ENCODE measurements at regions not wholly inside any gene's neighbourhood (a gene's known extent, or its start where the extent isn't known, plus 50 kb on each side); places are given as distances from the start of the nearest gene placed in this dataset.

DNA sequence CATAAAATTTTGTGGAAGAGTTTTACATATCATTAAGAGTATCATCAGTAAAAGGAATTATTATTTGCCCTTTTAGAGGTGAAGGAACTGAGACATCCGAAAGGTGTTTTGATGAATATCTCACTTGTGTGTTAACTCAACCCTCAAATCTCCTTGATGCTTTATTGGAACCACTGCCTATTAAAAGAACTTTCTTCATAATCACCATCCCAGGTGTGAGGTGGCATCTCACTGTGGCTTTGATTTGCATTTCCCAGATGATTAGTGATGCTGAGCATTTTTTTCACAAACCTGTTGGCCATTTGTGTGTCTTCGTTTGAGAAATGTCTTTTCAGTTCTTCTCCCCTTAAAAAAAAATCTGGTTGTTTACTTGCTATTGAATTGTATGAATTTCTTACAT is 134.0 kb upstream of the SYN3 start:
- no peak for TF ChIP-seq IKZF2 (IDR thresholded peaks at IDR 0.05)
- no peak for TF ChIP-seq POLR2AphosphoS5 (IDR thresholded peaks at IDR 0.05; ENCODE audit: low read length)
- TF ChIP-seq RCOR1 (conservative IDR thresholded peaks at IDR 0.05; ENCODE audit: low read depth, low read length), result no peak
- TF ChIP-seq SREBF1 (IDR thresholded peaks at IDR 0.05; ENCODE audit: low read length), result no peak
- TF ChIP-seq SUZ12 (IDR thresholded peaks at IDR 0.05; ENCODE audit: unreplicated experiment), result no peak
- TF ChIP-seq, protein P1, sequence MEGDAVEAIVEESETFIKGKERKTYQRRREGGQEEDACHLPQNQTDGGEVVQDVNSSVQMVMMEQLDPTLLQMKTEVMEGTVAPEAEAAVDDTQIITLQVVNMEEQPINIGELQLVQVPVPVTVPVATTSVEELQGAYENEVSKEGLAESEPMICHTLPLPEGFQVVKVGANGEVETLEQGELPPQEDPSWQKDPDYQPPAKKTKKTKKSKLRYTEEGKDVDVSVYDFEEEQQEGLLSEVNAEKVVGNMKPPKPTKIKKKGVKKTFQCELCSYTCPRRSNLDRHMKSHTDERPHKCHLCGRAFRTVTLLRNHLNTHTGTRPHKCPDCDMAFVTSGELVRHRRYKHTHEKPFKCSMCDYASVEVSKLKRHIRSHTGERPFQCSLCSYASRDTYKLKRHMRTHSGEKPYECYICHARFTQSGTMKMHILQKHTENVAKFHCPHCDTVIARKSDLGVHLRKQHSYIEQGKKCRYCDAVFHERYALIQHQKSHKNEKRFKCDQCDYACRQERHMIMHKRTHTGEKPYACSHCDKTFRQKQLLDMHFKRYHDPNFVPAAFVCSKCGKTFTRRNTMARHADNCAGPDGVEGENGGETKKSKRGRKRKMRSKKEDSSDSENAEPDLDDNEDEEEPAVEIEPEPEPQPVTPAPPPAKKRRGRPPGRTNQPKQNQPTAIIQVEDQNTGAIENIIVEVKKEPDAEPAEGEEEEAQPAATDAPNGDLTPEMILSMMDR (IDR thresholded peaks at IDR 0.05 in 2 of 3, conservative IDR thresholded peaks at IDR 0.05 in 1 of 3; ENCODE audit: control insufficient read depth in 2 of 3, extremely low read depth in 1 of 3, insufficient read depth in 1 of 3, low read depth in 3 of 3, low read length in 3 of 3), result no peak
- no peak for TF ChIP-seq GABPA (IDR thresholded peaks at IDR 0.05; ENCODE audit: low read depth)
- TF ChIP-seq YY1 (IDR thresholded peaks at IDR 0.05; ENCODE audit: low read depth, low read length), result no peak
- no peak for TF ChIP-seq ZNF207 (IDR thresholded peaks at IDR 0.05; ENCODE audit: borderline replicate concordance)
- TF ChIP-seq ZZZ3 (IDR thresholded peaks at IDR 0.05; ENCODE audit: control insufficient read depth, insufficient read length, low read depth), result no peak
- TF ChIP-seq SREBF2 (IDR thresholded peaks at IDR 0.05; ENCODE audit: low read length), result no peak
- no peak for TF ChIP-seq ZNF274 (IDR thresholded peaks at IDR 0.05; ENCODE audit: insufficient read depth, insufficient read length)
